ENCODE measurements at regions not wholly inside any gene's neighbourhood (a gene's known extent, or its start where the extent isn't known, plus 50 kb on each side); places are given as distances from the start of the nearest gene placed in this dataset.
"Not testable (repeated sequence)": the region's sequence is repeated elsewhere in the genome, so short reads cannot be mapped to it uniquely, and the experiment has no call there.

DNA sequence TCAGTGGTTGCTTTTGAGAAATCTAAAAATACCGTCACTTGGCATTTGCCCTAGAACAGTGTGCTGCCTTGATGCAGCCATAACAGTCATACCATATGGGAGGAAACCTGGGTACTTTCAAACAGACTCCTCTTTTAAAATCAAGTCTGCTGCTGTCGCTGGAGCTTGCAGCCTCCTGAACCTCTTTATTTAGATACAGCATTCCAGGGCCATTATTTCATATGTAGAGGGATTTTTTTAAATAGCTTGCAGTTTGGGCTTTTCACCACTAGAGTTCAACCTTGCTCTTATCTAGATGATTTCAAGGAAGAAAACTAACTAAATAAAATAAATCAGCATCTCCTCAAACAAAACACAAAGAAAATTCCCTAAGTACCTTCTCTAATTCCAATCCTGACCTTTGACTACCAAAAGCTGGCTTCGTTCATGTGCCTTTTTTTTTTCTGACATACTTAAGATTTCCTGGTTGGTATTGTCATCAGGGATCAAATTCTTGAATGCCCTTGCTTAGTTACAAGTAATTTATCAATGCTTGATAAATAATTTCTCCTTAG, 111.6 kb downstream of the KBTBD8 start:
- Mint-ChIP-seq H3K27me3 (peaks cover 3% of the 10 kb centered on the region), H3K36me3 (ENCODE audit: low read depth) (no peaks in the 10 kb centered on the region), H3K4me1 (peaks cover 5% of the 10 kb centered on the region), H3K9me3 (no peaks in the 10 kb centered on the region), H3K4me3 (no peak overlapping the region), H3K27ac (no peak overlapping the region)
- no peak for DNase-seq
- ATAC-seq: no peak

DNA sequence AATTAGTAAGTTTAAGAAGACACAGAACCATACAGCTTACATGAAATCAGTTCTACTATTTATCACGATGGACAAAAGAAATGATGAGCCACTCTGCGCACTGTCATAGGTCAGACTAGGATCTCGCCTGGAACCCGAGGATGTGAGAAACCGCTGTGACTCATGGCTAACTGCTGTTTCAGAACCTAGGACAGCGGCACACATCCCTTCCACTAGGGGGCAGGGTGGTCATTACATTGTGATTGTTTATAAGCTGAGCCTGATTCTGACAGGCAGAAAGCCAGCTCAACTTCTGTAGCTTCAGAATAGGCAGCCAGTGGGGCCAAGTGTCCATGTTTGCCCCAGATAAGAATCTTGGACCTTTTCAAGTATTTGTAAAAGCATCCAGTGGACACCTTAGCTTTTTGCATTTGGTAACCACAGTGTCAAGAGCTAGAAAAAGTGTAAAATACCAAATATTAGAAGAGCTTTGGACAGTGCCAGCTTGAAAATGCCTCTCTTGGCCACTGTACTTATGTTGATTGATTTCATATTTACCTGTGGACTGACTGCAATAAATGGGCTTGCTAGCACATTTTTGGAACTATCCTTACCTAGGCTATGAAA, 115.8 kb downstream of the KBTBD8 start:
- no peak overlapping the region for H3K4me3 Mint-ChIP-seq
- H3K9me3 Mint-ChIP-seq: no peaks in the 10 kb centered on the region
- peaks cover 24% of the 10 kb centered on the region for H3K27me3 Mint-ChIP-seq
- DNase-seq: peak; percentile 84
- H3K36me3 Mint-ChIP-seq (ENCODE audit: low read depth): no peaks in the 10 kb centered on the region
- no peak overlapping the region for H3K27ac Mint-ChIP-seq
- peak; percentile 99 for ATAC-seq
- H3K4me1 Mint-ChIP-seq: peaks cover 5% of the 10 kb centered on the region

DNA sequence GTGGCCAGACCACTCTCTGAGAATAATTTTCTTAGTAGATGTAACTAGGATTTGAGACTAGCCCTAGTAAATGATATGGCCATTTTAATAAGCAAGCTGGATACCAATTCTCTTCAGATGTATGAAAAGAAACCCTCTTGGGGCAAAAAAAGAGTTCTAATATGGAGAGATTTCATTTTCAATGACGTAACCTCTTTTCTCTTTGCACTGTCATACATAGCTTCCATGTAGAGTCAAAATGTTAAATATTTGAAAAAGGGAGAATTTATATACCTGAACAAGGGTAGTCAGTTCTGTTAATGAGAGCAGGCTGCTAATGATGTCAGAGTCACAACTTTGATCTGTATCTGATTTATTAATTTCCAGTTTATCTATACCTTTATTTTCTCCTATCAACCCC, 120.0 kb downstream of the KBTBD8 start:
- ATAC-seq (no peak), DNase-seq (no peak)
- Mint-ChIP-seq H3K27me3 (peaks cover 29% of the 10 kb centered on the region), H3K4me1 (peaks cover 5% of the 10 kb centered on the region), H3K9me3 (no peaks in the 10 kb centered on the region), H3K4me3 (no peak overlapping the region), H3K36me3 (ENCODE audit: low read depth) (no peaks in the 10 kb centered on the region), H3K27ac (no peak overlapping the region)

- Mint-ChIP-seq H3K36me3 (ENCODE audit: low read depth) (no peaks in the 10 kb centered on the region), H3K27me3 (peaks cover 27% of the 10 kb centered on the region), H3K4me1 (peaks cover under 1% of the 10 kb centered on the region), H3K9me3 (no peaks in the 10 kb centered on the region), H3K27ac (no peak overlapping the region), H3K4me3 (no peak overlapping the region)
- ATAC-seq: no peak
- no peak for DNase-seq
Observed at GRCh38 chr3:67118635-67119034, 120.5 kb downstream of the KBTBD8 start.

GRCh38 chr3:67123914-67124313, 125.8 kb downstream of the KBTBD8 start:
- ATAC-seq (no peak), DNase-seq (no peak)
- Mint-ChIP-seq H3K4me1 (no peaks in the 10 kb centered on the region), H3K9me3 (peaks cover 11% of the 10 kb centered on the region), H3K27ac (no peak overlapping the region), H3K27me3 (peaks cover 10% of the 10 kb centered on the region), H3K4me3 (no peak overlapping the region), H3K36me3 (ENCODE audit: low read depth) (peaks cover 4% of the 10 kb centered on the region)

- DNase-seq: no peak
- H3K9me3 Mint-ChIP-seq: peaks cover 11% of the 10 kb centered on the region
Observed at GRCh38 chr3:67127254-67127653, 129.1 kb downstream of the KBTBD8 start.

DNA sequence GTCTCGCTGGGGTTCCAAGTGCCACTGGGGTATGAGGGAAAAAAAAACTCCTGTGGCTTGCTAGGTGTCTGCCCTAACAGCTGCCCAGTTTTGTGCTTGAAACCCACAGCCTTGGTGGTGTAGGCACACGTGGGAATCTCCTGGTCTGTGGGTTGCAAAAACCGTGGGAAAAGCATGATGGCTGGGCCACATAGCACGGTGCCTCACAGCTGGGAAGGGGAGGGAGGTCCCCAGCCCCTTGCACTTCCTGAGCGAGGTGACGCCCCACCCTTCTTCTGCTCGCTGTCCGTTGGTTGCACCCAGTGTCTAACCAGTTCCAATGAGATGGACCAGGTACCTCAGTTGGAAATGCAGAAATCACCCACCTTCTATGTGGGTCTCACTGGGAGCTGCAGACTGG, 144.3 kb downstream of the KBTBD8 start:
- Mint-ChIP-seq H3K9me3 (peaks cover 40% of the 10 kb centered on the region), H3K4me1 (no peaks in the 10 kb centered on the region), H3K27ac (no peak overlapping the region), H3K27me3 (peaks cover 3% of the 10 kb centered on the region), H3K4me3 (no peak overlapping the region), H3K36me3 (ENCODE audit: low read depth) (peaks cover 5% of the 10 kb centered on the region)
- DNase-seq (no peak), ATAC-seq (no peak)

More at GRCh38 chr3:67127254-67127653, 129.1 kb downstream of the KBTBD8 start:
- Mint-ChIP-seq H3K27me3 (peaks cover 11% of the 10 kb centered on the region), H3K36me3 (ENCODE audit: low read depth) (peaks cover 4% of the 10 kb centered on the region), H3K4me1 (no peaks in the 10 kb centered on the region), H3K27ac (no peak overlapping the region), H3K4me3 (no peak overlapping the region)
- ATAC-seq: no peak

DNA sequence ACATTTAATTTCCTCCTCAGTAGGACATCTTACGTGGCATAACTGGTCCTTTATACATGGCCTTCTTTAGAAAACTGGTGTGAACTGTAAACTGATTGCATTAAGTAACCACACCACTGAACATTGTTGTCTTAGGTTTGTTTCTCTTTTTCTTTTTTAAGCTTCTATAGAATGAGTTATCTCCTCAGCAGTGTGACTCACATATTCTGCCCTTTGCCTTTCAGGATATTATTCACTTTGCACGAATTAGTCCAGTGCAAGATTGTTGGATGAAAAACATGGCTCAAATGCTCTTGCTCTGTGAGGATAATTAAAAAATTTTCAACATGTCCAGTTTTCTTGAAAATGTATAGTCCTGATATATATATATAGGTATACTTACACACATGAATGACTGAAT, 147.6 kb downstream of the KBTBD8 start:
- DNase-seq: no peak
- no peak overlapping the region for H3K4me3 Mint-ChIP-seq
- no peak overlapping the region for H3K27ac Mint-ChIP-seq
- H3K9me3 Mint-ChIP-seq: peaks cover 23% of the 10 kb centered on the region
- no peaks in the 10 kb centered on the region for H3K27me3 Mint-ChIP-seq
- H3K36me3 Mint-ChIP-seq (ENCODE audit: low read depth): no peaks in the 10 kb centered on the region
- H3K4me1 Mint-ChIP-seq: no peaks in the 10 kb centered on the region
- no peak for ATAC-seq

GRCh38 chr3:67154429-67154828, 156.3 kb downstream of the KBTBD8 start:
- H3K27ac Mint-ChIP-seq: no peak overlapping the region
- no peaks in the 10 kb centered on the region for H3K4me1 Mint-ChIP-seq
- no peak for ATAC-seq

DNA sequence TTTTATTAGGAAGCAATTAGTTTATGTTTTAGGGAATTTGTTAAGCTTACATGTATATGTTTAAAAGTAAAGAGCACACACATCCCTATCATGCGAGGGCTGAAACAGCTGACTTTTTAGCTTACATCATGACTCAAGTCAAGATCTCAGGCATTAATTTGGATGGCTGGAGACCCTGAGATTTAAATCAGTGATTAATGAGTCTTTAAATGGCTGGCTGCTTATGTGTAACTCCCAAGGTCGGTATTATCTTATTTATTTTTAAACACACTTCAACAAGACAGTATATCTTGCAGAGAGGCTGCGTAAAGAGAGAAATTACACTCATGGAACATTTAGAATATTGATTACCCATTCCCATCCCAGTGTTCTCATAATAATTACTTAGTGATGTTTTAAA, 169.4 kb downstream of the KBTBD8 start:
- Mint-ChIP-seq H3K4me3 (no peak overlapping the region), H3K4me1 (no peaks in the 10 kb centered on the region), H3K36me3 (ENCODE audit: low read depth) (no peaks in the 10 kb centered on the region), H3K9me3 (no peaks in the 10 kb centered on the region), H3K27me3 (peaks cover 3% of the 10 kb centered on the region), H3K27ac (no peak overlapping the region)
- no peak for ATAC-seq
- DNase-seq: no peak

More at GRCh38 chr3:67154429-67154828, 156.3 kb downstream of the KBTBD8 start:
- Mint-ChIP-seq H3K27me3 (peaks cover 2% of the 10 kb centered on the region), H3K36me3 (ENCODE audit: low read depth) (no peaks in the 10 kb centered on the region), H3K9me3 (peaks cover 38% of the 10 kb centered on the region), H3K4me3 (no peak overlapping the region)
- no peak for DNase-seq

- no peak for ATAC-seq
- no peaks in the 10 kb centered on the region for H3K27me3 Mint-ChIP-seq
- peaks cover 6% of the 10 kb centered on the region for H3K9me3 Mint-ChIP-seq
- H3K27ac Mint-ChIP-seq: no peak overlapping the region
- no peak overlapping the region for H3K4me3 Mint-ChIP-seq
- H3K36me3 Mint-ChIP-seq (ENCODE audit: low read depth): no peaks in the 10 kb centered on the region
- no peaks in the 10 kb centered on the region for H3K4me1 Mint-ChIP-seq
- no peak for DNase-seq
Observed at GRCh38 chr3:67171841-67172240, 173.7 kb downstream of the KBTBD8 start.

- not testable (repeated sequence) for DNase-seq; H3K36me3 Mint-ChIP-seq (ENCODE audit: low read depth); H3K27ac Mint-ChIP-seq; H3K27me3 Mint-ChIP-seq; ATAC-seq; H3K4me1 Mint-ChIP-seq; H3K4me3 Mint-ChIP-seq
- H3K9me3 Mint-ChIP-seq: peaks cover 12% of the 10 kb centered on the region
Observed at GRCh38 chr3:67173130-67173529, 175.0 kb downstream of the KBTBD8 start.

DNA sequence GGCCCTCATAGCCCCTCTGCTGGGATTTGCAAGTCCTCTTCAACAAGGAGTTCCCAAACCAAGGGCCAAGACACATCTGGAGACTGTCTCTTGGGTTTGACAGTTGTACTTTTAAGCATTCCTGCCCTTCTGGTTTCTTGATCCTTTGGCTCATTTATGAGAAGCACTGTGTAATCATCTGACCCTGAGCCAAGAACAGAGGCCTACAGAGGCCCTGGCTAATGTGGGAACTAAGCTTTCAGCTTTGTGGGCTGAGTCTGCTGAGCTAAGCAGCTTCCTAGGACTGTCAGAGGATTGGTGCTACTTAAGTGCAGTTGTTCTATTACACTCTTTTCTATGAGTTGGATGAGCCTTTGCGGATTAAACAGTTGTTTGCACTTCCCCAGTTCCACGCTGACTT, 178.3 kb downstream of the KBTBD8 start:
- Mint-ChIP-seq H3K4me3 (no peak overlapping the region), H3K4me1 (no peaks in the 10 kb centered on the region), H3K27me3 (no peaks in the 10 kb centered on the region), H3K9me3 (peaks cover 12% of the 10 kb centered on the region), H3K36me3 (ENCODE audit: low read depth) (no peaks in the 10 kb centered on the region), H3K27ac (no peak overlapping the region)
- ATAC-seq (no peak), DNase-seq (no peak)

DNA sequence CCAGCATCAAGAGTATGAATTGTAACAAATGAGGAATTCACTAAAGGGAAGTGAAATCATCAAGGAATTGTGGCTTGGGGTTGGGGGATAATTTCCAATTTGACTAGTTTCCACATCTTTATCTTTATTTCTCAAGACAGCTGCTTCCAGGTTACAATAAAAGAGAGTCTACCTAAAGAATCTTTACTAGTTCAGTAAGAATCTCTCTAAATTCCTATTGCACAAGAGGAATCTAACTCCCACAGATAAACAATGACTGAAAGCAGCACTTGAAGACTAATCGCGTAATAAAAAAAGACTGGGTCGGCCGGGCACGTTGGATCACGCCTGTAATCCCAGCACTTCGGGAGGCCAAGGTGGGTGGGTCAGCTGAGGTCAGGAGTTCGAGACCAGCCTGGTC, 194.4 kb downstream of the KBTBD8 start:
- Mint-ChIP-seq H3K27ac (no peak overlapping the region), H3K9me3 (peaks cover 6% of the 10 kb centered on the region), H3K4me3 (no peak overlapping the region), H3K36me3 (ENCODE audit: low read depth) (no peaks in the 10 kb centered on the region), H3K27me3 (no peaks in the 10 kb centered on the region), H3K4me1 (no peaks in the 10 kb centered on the region)
- no peak for DNase-seq
- no peak for ATAC-seq

- Mint-ChIP-seq H3K4me1 (no peaks in the 10 kb centered on the region), H3K36me3 (ENCODE audit: low read depth) (no peaks in the 10 kb centered on the region), H3K4me3 (no peak overlapping the region), H3K27ac (no peak overlapping the region), H3K9me3 (no peaks in the 10 kb centered on the region), H3K27me3 (no peaks in the 10 kb centered on the region)
- DNase-seq (no peak), ATAC-seq (no peak)
Observed at GRCh38 chr3:67196677-67197076, 198.6 kb downstream of the KBTBD8 start.

- H3K4me3 Mint-ChIP-seq: no peak overlapping the region
- no peaks in the 10 kb centered on the region for H3K36me3 Mint-ChIP-seq (ENCODE audit: low read depth)
- ATAC-seq: no peak
- H3K27me3 Mint-ChIP-seq: no peaks in the 10 kb centered on the region
- H3K27ac Mint-ChIP-seq: no peak overlapping the region
- DNase-seq: no peak
- no peaks in the 10 kb centered on the region for H3K9me3 Mint-ChIP-seq
- no peaks in the 10 kb centered on the region for H3K4me1 Mint-ChIP-seq
Observed at GRCh38 chr3:67198374-67198773, 200.3 kb downstream of the KBTBD8 start.
